B cell (primary cell): ENCODE measurements at regions not wholly inside any gene's neighbourhood (a gene's known extent, or its start where the extent isn't known, plus 50 kb on each side); places are given as distances from the start of the nearest gene placed in this dataset.

ENCODE experiments used
- ATAC-seq: fragments of 200-7000 bp; cut with Tn5 transposase; one replicate; pipeline ENCODE4 v1.10.0; 2021; ENCODE audit warnings: low read depth, mild to moderate bottlenecking, moderate number of reproducible peaks, moderate library complexity
- CTCF ChIA-PET: fragments of 350-600 bp; sonication (Branson Sonifier 250); formaldehyde crosslinking; loops from one replicate; lab custom pipeline; 2021; ENCODE audit warnings: antibody characterized with exemption, inconsistent platforms; lab: Charles Lee
- POLR2A ChIA-PET: fragments of 350-600 bp; sonication (Branson Sonifier 250); formaldehyde crosslinking; loops from one replicate; lab custom pipeline; 2021; ENCODE audit warnings: antibody characterized with exemption; lab: Charles Lee
- DNase-seq: peaks from one replicate; pipeline ENCODE4 v3.0.0; 2013
- H2AFZ ChIP-seq: 2 replicates; pipeline ENCODE4 v1.6.1; 2012; ENCODE audit warnings: mild to moderate bottlenecking, low read depth, low read length; ENCODE audit not compliant: insufficient read depth, poor library complexity, severe bottlenecking
- H3K27ac ChIP-seq, 2 donors: 1 replicate in 1 of 2; 2 replicates in 1 of 2; pipeline ENCODE4 v1.5.1; 2012 to 2013; ENCODE audit warnings: low read length in 2 of 2, mild to moderate bottlenecking in 2 of 2, moderate library complexity in 1 of 2
- H3K27me3 ChIP-seq, 4 experiments: fragments of 200-600 bp in 1 of 4; sonication (generic) in 1 of 4; replicated peaks in 1 of 4; 1 replicate in 2 of 4; 2 replicates in 2 of 4; pipeline versions ENCODE4 v1.6.1 to v1.7.0; 2013 to 2016; ENCODE audit warnings: low read length in 3 of 4, mild to moderate bottlenecking in 2 of 4, mixed read lengths in 1 of 4, moderate library complexity in 1 of 4; ENCODE audit not compliant: insufficient read depth in 4 of 4, control insufficient read depth in 3 of 4; ENCODE audit errors: control extremely low read depth in 1 of 4
- H3K36me3 ChIP-seq, 2 experiments: replicated peaks in 1 of 2; 1 replicate in 1 of 2; 2 replicates in 1 of 2; pipeline versions ENCODE4 v1.6.1 to v1.7.1; 2013; ENCODE audit warnings: low read length in 1 of 2; ENCODE audit not compliant: insufficient read depth in 2 of 2, control insufficient read depth in 1 of 2; ENCODE audit errors: control extremely low read depth in 1 of 2, extremely low read depth in 1 of 2
- H3K4me1 ChIP-seq, 2 donors: fragments of 200-600 bp in 1 of 2; sonication (generic) in 1 of 2; 1 replicate in 1 of 2; 2 replicates in 1 of 2; pipeline versions ENCODE4 v1.5.1 to v1.6.1; 2013 to 2017; ENCODE audit warnings: low read length in 2 of 2; ENCODE audit not compliant: control insufficient read depth in 2 of 2, insufficient read depth in 2 of 2
- H3K4me2 ChIP-seq: replicated peaks from 2 replicates; pipeline ENCODE3; 2012; ENCODE audit warnings: mild to moderate bottlenecking, low read depth, low read length; ENCODE audit not compliant: poor library complexity, severe bottlenecking
- H3K4me3 ChIP-seq, 5 experiments: fragments of 200-600 bp in 1 of 5; sonication (generic) in 1 of 5; 1 replicate in 3 of 5; 2 replicates in 2 of 5; pipeline versions ENCODE4 v1.5.1 to v1.7.0; 2011 to 2016; ENCODE audit warnings: low read length in 4 of 5, mild to moderate bottlenecking in 4 of 5, low read depth in 2 of 5, control low read depth in 1 of 5, moderate library complexity in 1 of 5; ENCODE audit not compliant: insufficient read depth in 1 of 5; ENCODE audit errors: control extremely low read depth in 1 of 5, extremely low read depth in 1 of 5
- H3K79me2 ChIP-seq: fragments of 200-600 bp; sonication (generic); one replicate; pipeline ENCODE4 v1.6.0; 2016; ENCODE audit warnings: low read length; ENCODE audit not compliant: control insufficient read depth, insufficient read depth
- H3K9ac ChIP-seq: fragments of 200-600 bp; sonication (generic); 2 replicates; pipeline ENCODE4 v1.6.1; 2017; ENCODE audit warnings: mild to moderate bottlenecking, low read length, moderate library complexity
- H3K9me3 ChIP-seq, 3 donors: one replicate each; pipeline versions ENCODE4 v1.6.1 to v1.7.1; 2013; ENCODE audit warnings: low read length in 2 of 3; ENCODE audit not compliant: control insufficient read depth in 2 of 3, insufficient read depth in 1 of 3; ENCODE audit errors: control extremely low read depth in 1 of 3
- H4K20me1 ChIP-seq: 2 replicates; pipeline ENCODE4 v1.6.0; 2012; ENCODE audit warnings: mild to moderate bottlenecking, low read length; ENCODE audit not compliant: insufficient read depth, control insufficient read depth, poor library complexity, severe bottlenecking
- H3K27ac Mint-ChIP-seq: one replicate; pipeline ENCODE4 v1.8.0; 2021; ENCODE audit warnings: mixed read lengths
- H3K27me3 Mint-ChIP-seq: one replicate; pipeline ENCODE4 v1.8.0; 2021; ENCODE audit warnings: mixed read lengths
- H3K4me1 Mint-ChIP-seq: one replicate; pipeline ENCODE4 v1.8.0; 2021; ENCODE audit warnings: mixed read lengths
- H3K4me3 Mint-ChIP-seq: one replicate; pipeline ENCODE4 v1.8.0; 2021; ENCODE audit warnings: mixed read lengths
- H3K9me3 Mint-ChIP-seq: one replicate; pipeline ENCODE4 v1.8.0; 2022; ENCODE audit warnings: mixed read lengths; ENCODE audit not compliant: insufficient read depth
- EZH2 ChIP-seq: IDR thresholded peaks from 2 replicates; pipeline ENCODE4 v1.6.1; 2012; ENCODE audit warnings: borderline replicate concordance, low read depth, mild to moderate bottlenecking, moderate library complexity, low read length; ENCODE audit not compliant: insufficient read depth, poor library complexity, severe bottlenecking
- WGBS: methylation state at CpG from one replicate; pipeline ENCODE4 v1.1.5; 2013; ENCODE audit warnings: missing lambda C conversion rate; ENCODE audit not compliant: insufficient coverage; 5-methylcytosine and 5-hydroxymethylcytosine counted together
- intact Hi-C: fragments of 100-400 bp; cut with micrococcal nuclease; formaldehyde crosslinking; loops from one replicate; pipeline ENCODE4 v1.10.0; 2022
- TF ChIP-seq, protein P1 (sequence below): fragments of 200-600 bp; IDR thresholded peaks from one replicate; pipeline ENCODE4 v1.8.0; 2022; ENCODE audit warnings: antibody characterized with exemption, mild to moderate bottlenecking

DNA sequence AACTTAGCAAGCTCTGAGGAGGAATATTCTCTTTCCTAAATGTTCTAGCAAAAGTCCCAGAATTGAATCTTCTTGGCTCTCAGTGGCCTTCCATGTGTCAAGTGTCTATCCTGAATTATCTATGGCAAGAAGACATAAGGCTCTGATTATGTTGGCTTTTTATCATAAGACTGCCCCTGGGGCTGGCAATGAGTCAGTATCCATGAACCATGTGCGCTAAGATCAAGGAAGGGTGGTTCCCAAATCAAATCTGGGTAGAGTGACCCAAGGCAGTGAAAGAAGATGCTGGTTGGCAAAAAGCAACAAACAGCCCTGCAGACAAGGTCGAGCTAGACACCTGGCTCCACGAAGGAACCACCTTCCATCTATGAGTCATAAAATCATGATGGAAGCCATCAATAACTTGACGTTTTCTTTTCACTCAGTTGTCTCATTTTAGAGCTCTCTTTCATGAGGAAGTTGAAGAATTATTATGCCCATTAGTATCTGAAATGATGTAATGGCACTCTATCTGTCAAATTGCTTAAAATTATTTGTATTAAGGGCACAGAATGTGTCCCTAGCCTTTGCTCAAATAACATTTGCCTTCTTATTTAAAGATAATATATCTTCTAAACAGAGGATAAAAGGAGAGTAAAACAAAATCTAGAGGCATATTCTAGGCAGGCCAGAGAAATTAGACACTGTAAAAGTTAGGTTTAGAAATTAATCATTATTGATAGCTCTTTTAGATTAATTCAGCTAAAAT, 657.7 kb upstream of the GOT2 start:
- POLR2A ChIA-PET, result no interaction called here

GRCh38 chr16:59385959-59386358, 651.8 kb upstream of the GOT2 start:
- intact Hi-C loops, result no loop called here
- Histone ChIP-seq H3K4me2 (no peak overlapping the region), H3K27ac (no peak overlapping the region), H3K27me3 (no peaks in the 10 kb centered on the region), H3K9ac (no peak overlapping the region), H3K4me1 (no peaks in the 10 kb centered on the region), H4K20me1 (no peaks in the 10 kb centered on the region), H3K79me2 (no peaks in the 10 kb centered on the region), H3K9me3 (no peaks in the 10 kb centered on the region), H3K36me3 (no peaks in the 10 kb centered on the region), H2AFZ (no peak overlapping the region), H3K4me3 (no peak overlapping the region)
- no peaks in the 10 kb centered on the region for H3K27me3 Mint-ChIP-seq
- H3K4me1 Mint-ChIP-seq, result no peaks in the 10 kb centered on the region
- H3K4me3 Mint-ChIP-seq, result no peak overlapping the region
- no peak for DNase-seq
- POLR2A ChIA-PET, result no interaction called here
- no peak for ATAC-seq
- H3K9me3 Mint-ChIP-seq, result no peaks in the 10 kb centered on the region
- TF ChIP-seq, protein P1, sequence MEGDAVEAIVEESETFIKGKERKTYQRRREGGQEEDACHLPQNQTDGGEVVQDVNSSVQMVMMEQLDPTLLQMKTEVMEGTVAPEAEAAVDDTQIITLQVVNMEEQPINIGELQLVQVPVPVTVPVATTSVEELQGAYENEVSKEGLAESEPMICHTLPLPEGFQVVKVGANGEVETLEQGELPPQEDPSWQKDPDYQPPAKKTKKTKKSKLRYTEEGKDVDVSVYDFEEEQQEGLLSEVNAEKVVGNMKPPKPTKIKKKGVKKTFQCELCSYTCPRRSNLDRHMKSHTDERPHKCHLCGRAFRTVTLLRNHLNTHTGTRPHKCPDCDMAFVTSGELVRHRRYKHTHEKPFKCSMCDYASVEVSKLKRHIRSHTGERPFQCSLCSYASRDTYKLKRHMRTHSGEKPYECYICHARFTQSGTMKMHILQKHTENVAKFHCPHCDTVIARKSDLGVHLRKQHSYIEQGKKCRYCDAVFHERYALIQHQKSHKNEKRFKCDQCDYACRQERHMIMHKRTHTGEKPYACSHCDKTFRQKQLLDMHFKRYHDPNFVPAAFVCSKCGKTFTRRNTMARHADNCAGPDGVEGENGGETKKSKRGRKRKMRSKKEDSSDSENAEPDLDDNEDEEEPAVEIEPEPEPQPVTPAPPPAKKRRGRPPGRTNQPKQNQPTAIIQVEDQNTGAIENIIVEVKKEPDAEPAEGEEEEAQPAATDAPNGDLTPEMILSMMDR, result no peak
- no peak for TF ChIP-seq EZH2
- no peak overlapping the region for H3K27ac Mint-ChIP-seq
- CTCF ChIA-PET, result no interaction called here
- WGBS, result no CpG with 5 or more reads among the region's 3 CpGs

More for the DNA sequence above, 657.7 kb upstream of the GOT2 start:
- Histone ChIP-seq H3K9ac (no peak overlapping the region), H3K4me1 (no peaks in the 10 kb centered on the region), H3K4me3 (no peak overlapping the region), H3K4me2 (no peak overlapping the region), H2AFZ (no peak overlapping the region), H3K9me3 (no peaks in the 10 kb centered on the region), H3K36me3 (no peaks in the 10 kb centered on the region), H3K27ac (no peak overlapping the region), H3K27me3 (no peaks in the 10 kb centered on the region), H3K79me2 (no peaks in the 10 kb centered on the region), H4K20me1 (no peaks in the 10 kb centered on the region)
- no peak for TF ChIP-seq EZH2
- TF ChIP-seq, protein P1, result no peak
- Mint-ChIP-seq H3K4me3 (no peak overlapping the region), H3K27ac (no peak overlapping the region), H3K27me3 (no peaks in the 10 kb centered on the region), H3K4me1 (no peaks in the 10 kb centered on the region), H3K9me3 (no peaks in the 10 kb centered on the region)
- 62% methylated on average over 3 of the region's 4 CpGs for WGBS
- CTCF ChIA-PET, result no interaction called here
- ATAC-seq (no peak), DNase-seq (no peak)
- intact Hi-C loops, result no loop called here
